H1 (cell line): ENCODE measurements at regions not wholly inside any gene's neighbourhood (a gene's known extent, or its start where the extent isn't known, plus 50 kb on each side); places are given as distances from the start of the nearest gene placed in this dataset.

Experiments used
- CTCF ChIA-PET: fragments of 300-600 bp; sonication (Branson Sonifier 250); formaldehyde crosslinking; loops from one replicate; lab custom pipeline; 2021; ENCODE audit not compliant: partially characterized antibody; lab: Charles Lee
- POLR2A ChIA-PET: fragments of 300-600 bp; sonication (Branson Sonifier 250); formaldehyde crosslinking; loops from one replicate; lab custom pipeline; 2021; ENCODE audit warnings: inconsistent platforms; ENCODE audit not compliant: partially characterized antibody; lab: Charles Lee
- DNase-seq, 2 experiments: peaks; one replicate each; pipeline versions ENCODE4 v3.0.0 to v3.0.0-alpha.2; 2010 to 2022; ENCODE audit warnings: low spot score in 2 of 2, low read depth in 1 of 2, mixed read lengths in 1 of 2
- FAIRE-seq: peaks from 2 replicates; lab custom pipeline; 2011; peaks lifted over from hg19 to GRCh38; lab: Jason Lieb, UNC
- H2AFZ ChIP-seq: 2 replicates; pipeline ENCODE4 v1.8.1; 2012; ENCODE audit warnings: low read length, inconsistent platforms
- H2AK5ac ChIP-seq: 2 replicates; pipeline ENCODE4 v1.6.1; 2013; ENCODE audit warnings: low read depth, low read length
- H2BK120ac ChIP-seq: replicated peaks from 2 replicates; pipeline ENCODE3; 2013; ENCODE audit warnings: low read depth, low read length, inconsistent platforms
- H2BK12ac ChIP-seq: 2 replicates; pipeline ENCODE4 v1.6.1; 2013; ENCODE audit warnings: low read depth, low read length
- H2BK15ac ChIP-seq: 2 replicates; pipeline ENCODE4 v1.6.1; 2013; ENCODE audit warnings: low read length
- H2BK20ac ChIP-seq: 2 replicates; pipeline ENCODE4 v1.6.1; 2013; ENCODE audit warnings: low read length
- H2BK5ac ChIP-seq: 2 replicates; pipeline ENCODE4 v1.6.1; 2013; ENCODE audit warnings: low read depth, low read length
- H3K14ac ChIP-seq: 2 replicates; pipeline ENCODE4 v1.6.1; 2013; ENCODE audit warnings: inconsistent platforms; ENCODE audit not compliant: insufficient read length
- H3K18ac ChIP-seq: 2 replicates; pipeline ENCODE4 v1.6.1; 2013; ENCODE audit warnings: low read length; ENCODE audit errors: extremely low read depth
- H3K23ac ChIP-seq: 2 replicates; pipeline ENCODE4 v1.6.1; 2013; ENCODE audit warnings: inconsistent platforms; ENCODE audit not compliant: insufficient read length
- H3K23me2 ChIP-seq: 2 replicates; pipeline ENCODE4 v1.6.1; 2013; ENCODE audit warnings: low read depth, low read length
- H3K27ac ChIP-seq: 2 replicates; pipeline ENCODE4 v1.6.1; 2011; ENCODE audit warnings: low read depth, low read length, inconsistent platforms
- H3K27me3 ChIP-seq, 4 experiments: replicated peaks in 1 of 4; 1 replicate in 1 of 4; 2 replicates in 3 of 4; pipeline versions ENCODE4 v1.6.1 to v1.8.1; 2011 to 2013; ENCODE audit warnings: low read length in 3 of 4, mild to moderate bottlenecking in 3 of 4, inconsistent platforms in 2 of 4, mixed read lengths in 2 of 4, moderate library complexity in 1 of 4; ENCODE audit not compliant: control insufficient read depth in 3 of 4, insufficient read depth in 3 of 4; ENCODE audit errors: extremely low read depth in 1 of 4
- H3K36me3 ChIP-seq, 4 experiments: 2 replicates each; pipeline versions ENCODE4 v1.6.1 to v1.8.1; 2011 to 2013; ENCODE audit warnings: mild to moderate bottlenecking in 4 of 4, low read length in 3 of 4, moderate library complexity in 2 of 4, control low read depth in 1 of 4, inconsistent platforms in 1 of 4; ENCODE audit not compliant: insufficient read depth in 4 of 4, control insufficient read depth in 2 of 4
- H3K4ac ChIP-seq: replicated peaks from 2 replicates; pipeline ENCODE3; 2013; ENCODE audit warnings: low read length, low read depth, mixed read lengths, inconsistent platforms; ENCODE audit not compliant: insufficient read length
- H3K4me1 ChIP-seq, 4 experiments: replicated peaks in 1 of 4; 1 replicate in 1 of 4; 2 replicates in 3 of 4; pipeline versions ENCODE4 v1.6.1 to v1.8.1; 2011 to 2013; ENCODE audit warnings: low read length in 3 of 4, inconsistent platforms in 2 of 4, mixed read lengths in 1 of 4; ENCODE audit not compliant: insufficient read depth in 4 of 4, control insufficient read depth in 3 of 4
- H3K4me2 ChIP-seq, 2 experiments: 2 replicates each; pipeline versions ENCODE4 v1.6.1 to v1.8.1; 2011 to 2013; ENCODE audit warnings: low read depth in 2 of 2, low read length in 2 of 2, control low read depth in 1 of 2, inconsistent platforms in 1 of 2, mild to moderate bottlenecking in 1 of 2; ENCODE audit not compliant: insufficient read depth in 1 of 2
- H3K4me3 ChIP-seq, 4 experiments: fragments of 200-600, 300-600 bp in 1 of 4; sonication (generic), shearing (Covaris generic), sonication (Bioruptor Twin) in 1 of 4; 2 replicates each; pipeline versions ENCODE4 v1.5.1 to v1.8.1; 2011 to 2016; ENCODE audit warnings: low read length in 4 of 4, low read depth in 3 of 4, control low read depth in 2 of 4, inconsistent platforms in 2 of 4, mild to moderate bottlenecking in 2 of 4, mixed read lengths in 1 of 4, moderate library complexity in 1 of 4; ENCODE audit not compliant: insufficient read depth in 2 of 4; ENCODE audit errors: extremely low read depth in 1 of 4
- H3K56ac ChIP-seq: replicated peaks from 2 replicates; pipeline ENCODE3; 2013; ENCODE audit warnings: low read depth, mild to moderate bottlenecking, mixed read lengths, low read length, inconsistent platforms; ENCODE audit not compliant: insufficient read length
- H3K79me1 ChIP-seq: 2 replicates; pipeline ENCODE4 v1.6.1; 2013; ENCODE audit warnings: low read depth, low read length, control low read depth
- H3K79me2 ChIP-seq, 2 experiments: 2 replicates each; pipeline versions ENCODE4 v1.6.1 to v1.8.1; 2012 to 2013; ENCODE audit warnings: low read length in 2 of 2, mild to moderate bottlenecking in 2 of 2, inconsistent platforms in 1 of 2; ENCODE audit not compliant: insufficient read depth in 2 of 2, control insufficient read depth in 1 of 2
- H3K9ac ChIP-seq, 4 experiments: replicated peaks in 1 of 4; 1 replicate in 1 of 4; 2 replicates in 3 of 4; pipeline versions ENCODE4 v1.6.1 to v1.8.1; 2011 to 2013; ENCODE audit warnings: low read depth in 3 of 4, low read length in 3 of 4, control low read depth in 2 of 4, mild to moderate bottlenecking in 2 of 4, moderate library complexity in 2 of 4, inconsistent platforms in 1 of 4; ENCODE audit errors: extremely low read depth in 1 of 4
- H3K9me3 ChIP-seq, 2 experiments: 2 replicates each; pipeline versions ENCODE4 v1.6.1 to v1.8.1; 2012 to 2013; ENCODE audit warnings: mild to moderate bottlenecking in 2 of 2, moderate library complexity in 2 of 2, control low read depth in 1 of 2, inconsistent platforms in 1 of 2, low read depth in 1 of 2, low read length in 1 of 2, mixed read lengths in 1 of 2; ENCODE audit not compliant: insufficient read depth in 2 of 2
- H4K20me1 ChIP-seq, 2 experiments: replicated peaks in 1 of 2; 2 replicates each; pipeline versions ENCODE3 to v1.8.1; 2011 to 2013; ENCODE audit warnings: inconsistent platforms in 2 of 2, low read length in 2 of 2, mild to moderate bottlenecking in 1 of 2; ENCODE audit not compliant: insufficient read depth in 2 of 2, control insufficient read depth in 1 of 2
- H4K5ac ChIP-seq: 2 replicates; pipeline ENCODE4 v1.6.1; 2013; ENCODE audit warnings: low read length, low read depth, mixed read lengths, inconsistent platforms; ENCODE audit not compliant: insufficient read length
- H4K8ac ChIP-seq: 2 replicates; pipeline ENCODE4 v1.8.0; 2013; ENCODE audit warnings: mild to moderate bottlenecking, moderate library complexity, low read length, inconsistent platforms; ENCODE audit not compliant: insufficient read depth; ENCODE audit errors: extremely low read depth
- H4K91ac ChIP-seq: replicated peaks from 2 replicates; pipeline ENCODE3; 2013; ENCODE audit warnings: low read length, mixed read lengths, inconsistent platforms; ENCODE audit not compliant: insufficient read length
- ATF2 ChIP-seq: IDR thresholded peaks from 2 replicates; pipeline ENCODE4 v1.6.1; 2012; ENCODE audit warnings: low read length, inconsistent platforms
- E2F6 ChIP-seq: IDR thresholded peaks from 2 replicates; pipeline ENCODE4 v1.6.1; 2012; ENCODE audit warnings: inconsistent platforms
- WGBS, 2 experiments: shearing (Covaris generic) in 1 of 2; methylation state at CpG; one replicate each; pipeline versions ENCODE4 v1.1.6 to v1.1.7; 2013 to 2015; ENCODE audit warnings: low lambda C conversion rate in 2 of 2, mixed read lengths in 2 of 2, inconsistent platforms in 1 of 2, low coverage in 1 of 2, missing lambda C conversion rate in 1 of 2; ENCODE audit not compliant: insufficient replicate concordance in 2 of 2, insufficient coverage in 1 of 2, insufficient read length in 1 of 2; ENCODE audit errors: extremely low coverage in 1 of 2, missing lambda C conversion rate in 1 of 2; 5-methylcytosine and 5-hydroxymethylcytosine counted together

DNA sequence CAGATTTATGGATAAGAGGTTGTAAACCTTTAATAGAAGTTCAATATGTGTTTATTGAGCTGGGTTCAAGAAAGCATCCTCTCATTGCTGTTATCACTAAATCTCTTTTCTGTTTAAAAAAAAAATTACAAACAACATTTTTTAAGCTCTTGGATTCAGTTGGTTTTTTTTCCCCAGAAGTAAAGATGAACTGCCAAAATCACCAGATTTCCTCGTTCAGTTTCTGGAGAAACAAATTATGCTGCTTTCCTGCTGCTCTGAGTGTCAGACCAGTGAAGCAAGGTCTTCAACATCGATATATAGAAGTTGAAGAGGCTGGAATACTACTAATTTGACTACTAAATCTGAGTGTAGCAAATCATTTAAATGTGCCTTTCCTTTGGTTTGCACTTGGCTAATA, 352.1 kb upstream of the IRAK1BP1 start:
- Histone ChIP-seq H4K91ac (no peak overlapping the region), H3K14ac (no peak overlapping the region), H3K4me2 (no peak overlapping the region), H3K79me1 (no peaks in the 10 kb centered on the region), H3K9ac (no peak overlapping the region), H3K9me3 (no peaks in the 10 kb centered on the region), H3K27ac (no peak overlapping the region), H2AK5ac (no peak overlapping the region), H4K20me1 (no peaks in the 10 kb centered on the region), H2AFZ (no peak overlapping the region), H2BK120ac (no peak overlapping the region), H3K18ac (no peak overlapping the region), H3K36me3 (no peaks in the 10 kb centered on the region), H4K5ac (no peak overlapping the region), H4K8ac (no peak overlapping the region), H3K23ac (no peak overlapping the region), H3K79me2 (no peaks in the 10 kb centered on the region), H3K4me1 (no peaks in the 10 kb centered on the region), H3K4ac (no peak overlapping the region), H3K4me3 (no peak overlapping the region), H2BK5ac (no peak overlapping the region), H2BK12ac (no peak overlapping the region), H3K27me3 (no peaks in the 10 kb centered on the region), H2BK15ac (no peak overlapping the region), H3K23me2 (no peaks in the 10 kb centered on the region), H3K56ac (no peak overlapping the region), H2BK20ac (no peak overlapping the region)
- WGBS, 2 experiments = 92% methylated on average over 2 of the region's 2 CpGs; no CpG with 5 or more reads in 1 of the 2 experiments
- CTCF ChIA-PET = interaction anchor here (0.9 to 2.5 kb wide), 8 partner anchors 9 to 865 kb away, joined by 3 to 10 read pairs (median 5); no protein-coding TSS in a partner anchor
- POLR2A ChIA-PET = no interaction called here
- FAIRE-seq = no peak
- DNase-seq = no peak
- TF ChIP-seq ATF2 (no peak), E2F6 (no peak)
